SK-N-SH (cell line): ENCODE measurements at regions not wholly inside any gene's neighbourhood (a gene's known extent, or its start where the extent isn't known, plus 50 kb on each side); places are given as distances from the start of the nearest gene placed in this dataset.

Experiments
- CTCF ChIA-PET: fragments of 300-600, 350-600 bp; formaldehyde crosslinking; extraction: SDS; loops from one replicate; lab custom pipeline; 2021; lab: Yijun Ruan, JAX
- POLR2A ChIA-PET: fragments of 350-600 bp; sonication (Branson Sonifier 250); formaldehyde crosslinking; extraction: SDS; loops from one replicate; lab custom pipeline; 2020; ENCODE audit warnings: antibody characterized with exemption, inconsistent platforms; lab: Yijun Ruan, JAX
- DNase-seq: peaks from one replicate; pipeline ENCODE4 v3.0.0; 2012
- H2AFZ ChIP-seq: fragments of 200-600 bp; sonication (generic); 2 replicates; pipeline ENCODE4 v1.8.1; 2016; ENCODE audit warnings: antibody characterized with exemption, mild to moderate bottlenecking, low read depth
- H3F3A ChIP-seq: fragments of 200-600 bp; sonication (generic); replicated peaks from 2 replicates; pipeline ENCODE3; 2016; ENCODE audit warnings: antibody characterized with exemption, mild to moderate bottlenecking; ENCODE audit not compliant: insufficient read depth
- H3K27ac ChIP-seq, 2 experiments: fragments of 200-500 bp in 1 of 2; fragments of 200-600 bp in 1 of 2; sonication (Bioruptor generic) in 1 of 2; sonication (generic), shearing (Covaris generic) in 1 of 2; 2 replicates each; pipeline versions ENCODE4 v1.5.1 to v1.6.1; 2014 to 2016; ENCODE audit warnings: low read depth in 2 of 2, inconsistent platforms in 1 of 2, low read length in 1 of 2, mild to moderate bottlenecking in 1 of 2, mixed read lengths in 1 of 2
- H3K27me3 ChIP-seq: fragments of 200-600 bp; sonication (generic), shearing (Covaris generic); 2 replicates; pipeline ENCODE4 v1.6.1; 2016; ENCODE audit warnings: mixed run types; ENCODE audit not compliant: insufficient read depth
- H3K36me3 ChIP-seq, 2 experiments: fragments of 200-500 bp in 1 of 2; fragments of 200-600 bp in 1 of 2; sonication (Bioruptor generic) in 1 of 2; sonication (generic) in 1 of 2; replicated peaks in 1 of 2; 2 replicates each; pipeline versions ENCODE3 to v1.5.1; 2014 to 2016; ENCODE audit warnings: low read length in 1 of 2, mild to moderate bottlenecking in 1 of 2; ENCODE audit not compliant: insufficient read depth in 2 of 2, control insufficient read depth in 1 of 2
- H3K4me1 ChIP-seq, 2 experiments: fragments of 200-500 bp in 1 of 2; fragments of 200-600 bp in 1 of 2; sonication (Bioruptor generic) in 1 of 2; sonication (generic), shearing (Covaris generic) in 1 of 2; 2 replicates each; pipeline versions ENCODE4 v1.5.1 to v1.6.1; 2014 to 2016; ENCODE audit warnings: low read depth in 1 of 2, low read length in 1 of 2, mixed run types in 1 of 2; ENCODE audit not compliant: insufficient read depth in 2 of 2, control insufficient read depth in 1 of 2
- H3K4me2 ChIP-seq: fragments of 200-600 bp; sonication (generic), shearing (Covaris generic); 2 replicates; pipeline ENCODE4 v1.6.1; 2017; ENCODE audit warnings: mixed run types
- H3K4me3 ChIP-seq, 2 experiments: fragments of 200-500 bp in 1 of 2; fragments of 200-600 bp in 1 of 2; sonication (Bioruptor generic) in 1 of 2; sonication (generic), shearing (Covaris generic) in 1 of 2; 2 replicates each; pipeline versions ENCODE4 v1.5.1 to v1.8.1; 2014 to 2016; ENCODE audit warnings: low read depth in 2 of 2, inconsistent platforms in 1 of 2, low read length in 1 of 2, mild to moderate bottlenecking in 1 of 2, mixed read lengths in 1 of 2, moderate library complexity in 1 of 2
- H3K79me2 ChIP-seq: fragments of 200-600 bp; sonication (generic); 2 replicates; pipeline ENCODE4 v1.8.1; 2017; ENCODE audit warnings: mild to moderate bottlenecking; ENCODE audit not compliant: insufficient read depth
- H3K9ac ChIP-seq: fragments of 200-600 bp; sonication (generic); 2 replicates; pipeline ENCODE4 v1.6.1; 2017; ENCODE audit warnings: mixed run types
- H3K9me2 ChIP-seq: fragments of 200-600 bp; sonication (generic); 2 replicates; pipeline ENCODE4 v1.6.1; 2017; ENCODE audit warnings: mixed run types
- H3K9me3 ChIP-seq: fragments of 200-600 bp; sonication (generic); 2 replicates; pipeline ENCODE4 v1.6.1; 2017; ENCODE audit warnings: mixed run types, mild to moderate bottlenecking, moderate library complexity
- H4K20me1 ChIP-seq: fragments of 200-600 bp; sonication (generic); 2 replicates; pipeline ENCODE4 v1.6.1; 2017; ENCODE audit warnings: mild to moderate bottlenecking, mixed run types; ENCODE audit not compliant: insufficient read depth
- CHD2 ChIP-seq: fragments of 150-350 bp; IDR thresholded peaks from 2 replicates; pipeline ENCODE4 v1.6.1; 2018; ENCODE audit warnings: low read length; ENCODE audit not compliant: partially characterized antibody
- ELF1 ChIP-seq: IDR thresholded peaks from 2 replicates; pipeline ENCODE4 v1.4.0; 2012
- EP300 ChIP-seq, 2 experiments: IDR thresholded peaks; 2 replicates each; pipeline versions ENCODE4 v1.4.0 to v1.6.1; 2012; ENCODE audit warnings: borderline replicate concordance in 1 of 2, low read depth in 1 of 2, low read length in 1 of 2
- FOXJ3 ChIP-seq: sonication (generic); formaldehyde crosslinking; IDR thresholded peaks from 2 replicates; pipeline ENCODE4 v1.5.1; 2020; ENCODE audit warnings: mild to moderate bottlenecking, missing genetic modification reagents
- FOXM1 ChIP-seq: IDR thresholded peaks from 2 replicates; pipeline ENCODE4 v1.4.0; 2012; ENCODE audit warnings: low read depth, mild to moderate bottlenecking
- MEF2A ChIP-seq: IDR thresholded peaks from 2 replicates; pipeline ENCODE4 v1.4.0; 2012; ENCODE audit warnings: low read depth, borderline replicate concordance
- MXI1 ChIP-seq: IDR thresholded peaks from 2 replicates; pipeline ENCODE4 v1.6.1; 2012; ENCODE audit warnings: mild to moderate bottlenecking, low read depth, low read length, improper control_type of control experiment
- NRF1 ChIP-seq: IDR thresholded peaks from 2 replicates; pipeline ENCODE4 v1.6.1; 2012; ENCODE audit warnings: low read depth, mild to moderate bottlenecking, low read length
- PBX3 ChIP-seq: IDR thresholded peaks from 2 replicates; pipeline ENCODE4; 2012
- POLR2AphosphoS5 ChIP-seq: IDR thresholded peaks from 2 replicates; pipeline ENCODE4 v1.6.1; 2012; ENCODE audit warnings: low read depth, low read length
- RAD21 ChIP-seq: IDR thresholded peaks from 2 replicates; pipeline ENCODE4 v1.6.1; 2012; ENCODE audit warnings: mild to moderate bottlenecking, low read length
- RFX5 ChIP-seq: IDR thresholded peaks from 2 replicates; pipeline ENCODE4 v1.6.1; 2012; ENCODE audit warnings: mild to moderate bottlenecking, improper control_type of control experiment, low read length
- TAF1 ChIP-seq: IDR thresholded peaks from 2 replicates; pipeline ENCODE4 v1.6.1; 2012; ENCODE audit warnings: low read depth, mild to moderate bottlenecking, low read length, moderate library complexity, borderline replicate concordance
- USF1 ChIP-seq: IDR thresholded peaks from 2 replicates; pipeline ENCODE4 v1.4.0; 2012; ENCODE audit warnings: low read depth, borderline replicate concordance
- USF2 ChIP-seq: fragments of 150-350 bp; IDR thresholded peaks from 2 replicates; pipeline ENCODE4 v1.6.1; 2017; ENCODE audit warnings: antibody characterized with exemption, low read length, low read depth, borderline replicate concordance
- YY1 ChIP-seq: IDR thresholded peaks from 2 replicates; pipeline ENCODE4 v1.4.0; 2012; ENCODE audit warnings: low read depth, mild to moderate bottlenecking
- WGBS: methylation state at CpG from one replicate; pipeline ENCODE4 v1.1.6; 2017; ENCODE audit warnings: low lambda C conversion rate; 5-methylcytosine and 5-hydroxymethylcytosine counted together

- Histone ChIP-seq H3K27me3 (peaks cover 8% of the 10 kb centered on the region; the same call in 1 of the 2 replicates), H3K4me1 (peaks cover 0 to 10% of the 10 kb centered on the region in 2 experiments; a peak in 2 of 4 replicates), H3K9me2 (no peaks in the 10 kb centered on the region), H3K36me3 (no peaks in the 10 kb centered on the region), H3K9ac (no peak overlapping the region), H3K4me3 (no peak overlapping the region), H3K9me3 (no peaks in the 10 kb centered on the region), H3K79me2 (no peaks in the 10 kb centered on the region), H2AFZ (no peak overlapping the region), H4K20me1 (no peaks in the 10 kb centered on the region), H3K27ac (0 out of 4 replicates have a peak overlapping the region, but pooled peaks of 1 of the 2 experiments have one; percentile 51), H3F3A (peaks cover 8% of the 10 kb centered on the region), H3K4me2 (no peak overlapping the region; the same call in 1 of the 2 replicates)
- ChIA-PET CTCF (interaction anchor here (1.0 kb wide), 1 partner anchor 111 kb away, joined by 3 read pairs; no protein-coding TSS in a partner anchor), POLR2A (no interaction called here)
- DNase-seq = no peak
- TF ChIP-seq MXI1 (no peak), PBX3 (peak; percentile 66)
- WGBS = 24% methylated on average over 13 of the region's 13 CpGs
These were observed 146.3 kb upstream of the FOXF1 start for GRCh38 chr16:86363836-86364618.

- CTCF ChIA-PET = interaction anchor here (1.0 kb wide), 1 partner anchor 112 kb away, joined by 3 read pairs; no protein-coding TSS in a partner anchor
- POLR2A ChIA-PET = no interaction called here
- Histone ChIP-seq H3K9me2 (no peaks in the 10 kb centered on the region), H3K4me2 (no peak overlapping the region), H4K20me1 (no peaks in the 10 kb centered on the region), H3K4me1 (peaks cover 0 to 10% of the 10 kb centered on the region in 2 experiments; a peak in 2 of 4 replicates), H3K9me3 (no peaks in the 10 kb centered on the region), H3K9ac (no peak overlapping the region), H3K4me3 (no peak overlapping the region), H3F3A (peaks cover 8% of the 10 kb centered on the region), H2AFZ (no peak overlapping the region), H3K27ac (no peak overlapping the region), H3K36me3 (no peaks in the 10 kb centered on the region), H3K79me2 (no peaks in the 10 kb centered on the region), H3K27me3 (no peaks in the 10 kb centered on the region; the same call in 1 of the 2 replicates)
- WGBS = 55% methylated on average over 13 of the region's 13 CpGs
- TF ChIP-seq RFX5 (no peak), EP300 (IDR thresholded peaks at IDR 0.05; ENCODE audit: borderline replicate concordance in 1 of 2, low read depth in 1 of 2, low read length in 1 of 2) (no peak), MEF2A (no peak), FOXJ3 (no peak), PBX3 (no peak), USF2 (no peak), RAD21 (no peak), USF1 (no peak), CHD2 (no peak), POLR2AphosphoS5 (no peak), NRF1 (no peak), FOXM1 (no peak), TAF1 (no peak), YY1 (no peak), ELF1 (no peak)
- no peak for DNase-seq
These were observed 145.5 kb upstream of the FOXF1 start for GRCh38 chr16:86364653-86365380.
